Left colon (tissue), 2 donors: ENCODE measurements at regions not wholly inside any gene's neighbourhood (a gene's known extent, or its start where the extent isn't known, plus 50 kb on each side); places are given as distances from the start of the nearest gene placed in this dataset.
"Not testable (repeated sequence)": the region's sequence is repeated elsewhere in the genome, so short reads cannot be mapped to it uniquely, and the experiment has no call there.

ENCODE experiments used
- ATAC-seq: fragments of 200-7000 bp; cut with Tn5 transposase; one replicate; pipeline ENCODE4 v1.9.1; 2020; ENCODE audit warnings: mild to moderate bottlenecking, moderate library complexity
- DNase-seq, 2 donors: peaks; one replicate each; pipeline ENCODE4 v3.0.0-alpha.2; 2020
- intact Hi-C, 2 donors: fragments of 100-400 bp; cut with DNase I in 1 of 2; cut with micrococcal nuclease in 1 of 2; formaldehyde crosslinking; loops; one replicate each; pipeline versions ENCODE4 v1.11.2 to v1.14.0; 2022; cut with DNase I, micrococcal nuclease
- donor health status: DM: no; HTN: no; CAD: no.
- donor health status: DM: yes; HTN: yes; CAD: no.

DNA sequence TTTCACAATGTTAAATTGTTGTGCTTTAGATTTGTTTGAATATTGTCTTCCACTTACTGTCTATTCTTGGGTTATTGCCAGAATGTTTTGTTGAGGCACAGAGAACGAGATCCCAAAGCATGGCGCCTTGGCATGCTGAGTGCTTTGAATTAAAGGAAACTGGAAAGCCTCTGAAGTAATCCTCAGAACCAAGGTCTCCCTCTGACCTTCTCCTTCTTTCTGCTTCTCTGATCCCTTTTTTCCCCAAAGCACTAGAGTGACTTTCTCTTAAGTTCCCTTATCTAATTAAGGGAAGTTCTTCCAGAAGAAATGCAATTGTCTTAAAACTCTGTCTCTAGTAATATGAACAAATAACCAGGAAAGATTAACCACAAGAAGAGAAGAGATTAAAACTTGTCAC lies 214.7 kb downstream of the SPP2 start:
- ATAC-seq = no peak
- no peak for DNase-seq
- intact Hi-C loops = no loop called here

DNA sequence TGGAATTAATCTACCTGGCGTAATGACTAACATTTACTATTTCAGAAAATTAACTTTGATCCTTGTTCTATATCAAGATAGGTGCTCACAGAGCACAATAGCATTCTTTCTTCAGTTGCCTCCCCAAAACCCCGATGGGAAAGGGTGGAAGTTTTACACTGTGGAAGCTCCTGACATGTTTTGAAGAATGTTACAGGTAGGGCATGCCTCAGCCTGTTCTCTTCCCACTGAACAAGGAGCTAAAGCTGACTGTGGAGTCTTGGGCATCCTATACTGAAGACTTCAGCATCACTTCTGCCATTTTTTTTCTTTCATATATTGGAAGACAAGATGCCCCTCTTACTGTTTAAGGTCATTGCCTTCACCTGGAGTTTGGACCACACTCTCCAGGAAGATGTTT lies 211.2 kb downstream of the SPP2 start:
- intact Hi-C loops = no loop called here
- ATAC-seq = no peak
- no peak for DNase-seq

DNA sequence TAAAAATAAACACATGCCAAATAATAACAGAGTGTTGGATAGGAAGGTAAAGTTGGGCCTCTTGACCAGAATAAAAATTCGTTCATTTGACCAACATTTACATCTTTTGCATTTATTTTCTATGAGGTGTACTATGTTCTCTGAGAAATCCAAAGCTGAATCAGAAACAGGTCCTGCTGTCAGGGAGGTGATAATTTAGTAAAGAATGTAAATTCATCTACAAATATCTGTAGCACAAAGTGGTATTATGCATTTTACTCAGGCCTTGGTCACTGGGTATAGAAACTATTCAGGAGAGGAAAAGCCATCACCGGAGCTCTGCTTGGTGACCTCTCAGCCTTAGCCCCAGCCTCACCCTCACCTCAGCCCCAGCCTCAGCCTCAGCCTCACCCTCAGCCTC lies 208.9 kb downstream of the SPP2 start:
- no peak for DNase-seq
- no peak for ATAC-seq
- intact Hi-C loops = no loop called here

DNA sequence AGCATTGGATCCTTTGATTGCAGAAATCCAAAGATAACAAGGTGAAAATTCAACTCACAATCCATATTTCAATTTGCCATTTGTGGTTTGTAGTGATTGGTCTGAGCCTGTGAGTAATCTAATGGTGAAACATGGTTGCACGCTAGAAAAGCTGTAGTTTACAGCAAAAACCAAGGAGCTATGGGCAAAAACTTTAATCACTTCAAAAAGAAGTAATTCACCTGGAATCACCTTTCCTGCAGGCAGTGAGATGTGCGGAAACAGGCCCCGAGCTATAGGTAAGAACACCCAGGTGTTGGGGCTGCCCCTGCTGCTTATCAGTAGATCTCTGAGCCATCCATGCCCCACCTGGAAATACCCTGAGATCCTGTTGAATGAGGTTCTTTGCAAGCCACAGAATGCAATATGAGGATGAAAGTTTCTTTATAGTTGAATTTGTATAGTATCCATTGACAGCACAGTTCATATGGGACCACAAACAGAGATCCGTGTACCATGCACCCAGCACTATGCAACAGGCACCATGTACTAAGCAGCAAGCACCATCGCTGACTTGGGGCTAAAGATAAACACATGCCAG lies 208.2 kb downstream of the SPP2 start:
- peak; percentile 25 for ATAC-seq
- intact Hi-C loops = no loop called here
- no peak for DNase-seq

DNA sequence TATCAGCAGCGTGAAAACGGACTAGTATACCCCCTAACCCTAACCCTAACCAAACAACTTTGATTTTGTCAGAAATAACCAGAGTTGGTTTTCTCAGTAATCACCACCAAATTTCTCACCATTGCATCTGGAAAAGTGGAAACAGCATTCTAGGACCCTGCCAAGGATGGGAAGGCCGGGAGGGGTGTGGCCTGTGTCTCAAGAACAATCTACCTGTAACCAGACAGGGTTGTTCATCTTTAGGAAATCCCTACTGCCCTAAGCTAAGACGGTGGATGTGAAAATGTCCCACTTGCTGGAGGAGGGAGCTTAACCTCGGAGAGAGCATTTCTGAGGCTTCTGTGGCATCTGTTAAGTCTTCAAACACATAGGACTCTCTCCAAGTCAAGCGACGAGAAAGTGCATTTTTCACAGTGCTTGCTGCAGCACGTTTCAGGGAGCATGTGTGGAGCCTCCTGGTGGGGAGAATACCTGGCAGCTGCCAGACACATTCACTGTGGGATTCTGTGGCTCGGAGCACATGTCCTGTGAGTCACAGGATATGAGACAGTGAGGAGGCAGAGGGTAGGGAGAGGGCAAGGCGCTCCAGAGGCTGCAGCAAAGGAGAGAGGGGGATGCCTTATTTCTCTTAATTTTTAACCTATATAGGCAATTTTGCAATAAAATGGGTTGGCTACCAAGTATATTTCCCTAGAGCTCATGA lies 207.5 kb downstream of the SPP2 start:
- intact Hi-C loops = no loop called here
- ATAC-seq (peak; percentile 99), DNase-seq (peak in 1 of 2 donors; percentile 56)

DNA sequence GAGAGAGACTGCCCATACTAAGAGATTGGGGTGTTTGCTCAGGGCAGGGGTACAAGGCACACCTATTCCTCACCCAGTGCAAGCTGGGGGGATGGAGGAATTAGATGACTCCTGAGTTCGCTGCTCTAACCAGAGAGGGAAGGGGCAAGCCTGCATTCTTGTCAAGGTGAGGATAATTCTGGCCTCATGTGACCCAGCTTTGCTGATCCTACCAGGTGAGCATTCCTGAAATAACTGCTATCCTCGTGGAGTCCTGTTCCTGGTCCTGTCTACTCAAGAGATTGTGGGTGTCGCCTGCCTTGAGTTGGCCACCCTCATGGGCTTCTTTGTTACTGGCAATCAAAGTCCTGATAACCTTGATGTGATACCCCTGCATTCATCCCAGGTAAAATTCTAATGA lies 206.0 kb downstream of the SPP2 start:
- intact Hi-C loops = no loop called here
- no peak for ATAC-seq
- no peak for DNase-seq

DNA sequence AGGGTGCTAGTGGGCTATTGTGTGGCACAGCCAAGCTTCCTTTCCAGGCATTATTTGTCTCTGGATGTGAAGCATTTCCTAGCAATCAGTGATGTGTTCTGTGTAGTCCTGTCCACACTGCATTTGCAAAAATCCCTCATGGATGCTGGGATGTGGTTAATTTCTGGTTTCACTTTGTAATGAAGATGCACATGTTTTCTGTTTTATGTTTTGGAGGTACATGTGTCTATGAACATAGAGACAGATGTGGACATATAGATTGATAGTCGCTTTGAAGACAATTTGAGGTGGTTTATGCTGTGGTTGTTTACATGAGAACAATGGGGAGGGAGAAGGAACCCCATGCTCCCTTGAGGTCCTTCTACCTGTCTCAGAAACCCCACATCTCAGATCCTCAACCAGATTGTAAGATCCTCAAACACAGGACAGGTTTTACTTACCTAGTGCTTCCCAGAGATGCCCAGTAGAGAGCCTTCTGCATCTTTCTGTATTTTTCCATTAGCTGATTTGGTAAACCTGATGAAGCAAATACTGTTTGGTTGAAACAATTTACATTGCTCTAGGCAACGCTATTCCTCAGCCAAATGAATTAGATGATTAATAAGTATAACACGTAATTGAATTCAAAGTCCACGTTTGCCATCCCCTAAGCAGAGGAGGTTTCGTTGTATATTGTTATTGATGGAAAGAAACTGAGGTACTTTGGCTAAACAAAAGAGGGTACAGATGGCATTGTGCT lies 204.4 kb downstream of the SPP2 start:
- DNase-seq (no peak), ATAC-seq (no peak)
- intact Hi-C loops = no loop called here

DNA sequence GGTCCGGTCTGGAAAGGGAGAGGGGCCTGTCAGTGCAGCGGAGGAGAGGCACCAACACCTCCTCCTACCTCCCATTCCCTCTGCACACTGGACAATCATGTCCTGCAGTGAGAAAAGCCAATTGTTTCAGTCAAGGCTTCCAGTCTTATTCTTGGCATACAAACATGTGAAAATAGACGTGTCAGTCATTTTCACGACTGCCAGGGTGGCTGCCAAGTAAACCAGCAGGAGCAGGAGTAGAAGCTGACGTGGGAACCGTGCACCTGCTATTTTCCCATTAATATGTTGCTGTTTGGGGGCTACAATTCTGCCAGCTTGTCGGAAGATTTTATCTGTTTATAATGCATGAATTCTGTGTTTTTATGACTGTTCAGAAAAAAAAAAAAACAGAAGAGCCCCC lies 202.3 kb downstream of the SPP2 start:
- ATAC-seq (no peak), DNase-seq (no peak)
- intact Hi-C loops = no loop called here

DNA sequence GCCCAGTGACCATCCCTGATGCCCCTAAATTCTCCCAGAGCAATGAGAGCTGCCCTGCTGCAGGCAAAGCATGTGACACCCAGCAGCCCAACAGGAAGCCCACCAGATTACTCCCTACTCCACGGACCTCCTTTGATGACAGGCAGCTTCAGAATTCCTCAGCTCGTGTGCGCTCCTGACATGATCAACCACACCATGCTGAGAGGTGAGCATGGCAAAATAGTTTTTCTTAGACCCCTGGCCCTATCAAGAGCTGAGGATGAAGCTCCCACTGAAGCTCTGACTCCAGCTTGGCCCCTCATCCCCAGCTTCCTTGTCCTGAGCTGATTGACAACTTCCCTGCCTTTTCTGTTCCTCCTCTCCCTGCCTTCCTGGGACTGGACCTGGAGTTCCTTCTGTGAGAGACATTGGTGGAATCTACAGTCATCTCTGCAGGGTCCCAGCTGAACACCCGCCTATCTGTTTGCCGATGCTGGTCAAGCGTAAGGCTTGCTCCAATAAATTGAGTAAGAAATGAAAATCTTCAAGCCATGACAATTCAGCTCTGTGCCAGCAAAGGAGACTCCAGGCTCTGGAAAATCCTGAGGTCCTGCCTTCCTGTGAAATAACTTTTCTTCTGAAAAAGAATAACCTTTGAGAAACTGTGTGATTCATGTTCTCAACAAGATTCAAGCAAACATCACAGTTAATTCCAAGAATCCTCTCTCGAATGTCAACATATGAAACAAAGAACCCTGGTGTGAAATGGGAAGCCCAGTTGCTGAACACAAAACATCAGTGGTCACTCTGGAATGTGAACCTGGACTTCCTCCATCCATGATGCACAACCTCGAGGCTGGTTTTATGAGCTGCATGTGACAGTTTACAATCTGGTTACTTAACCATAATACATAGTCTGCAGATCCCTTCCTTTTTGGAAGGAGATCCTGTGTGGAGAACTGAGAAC lies 201.1 kb downstream of the SPP2 start:
- DNase-seq (peak in 1 of 2 donors; percentile 36), ATAC-seq (peak; percentile 94)
- intact Hi-C loops = no loop called here

DNA sequence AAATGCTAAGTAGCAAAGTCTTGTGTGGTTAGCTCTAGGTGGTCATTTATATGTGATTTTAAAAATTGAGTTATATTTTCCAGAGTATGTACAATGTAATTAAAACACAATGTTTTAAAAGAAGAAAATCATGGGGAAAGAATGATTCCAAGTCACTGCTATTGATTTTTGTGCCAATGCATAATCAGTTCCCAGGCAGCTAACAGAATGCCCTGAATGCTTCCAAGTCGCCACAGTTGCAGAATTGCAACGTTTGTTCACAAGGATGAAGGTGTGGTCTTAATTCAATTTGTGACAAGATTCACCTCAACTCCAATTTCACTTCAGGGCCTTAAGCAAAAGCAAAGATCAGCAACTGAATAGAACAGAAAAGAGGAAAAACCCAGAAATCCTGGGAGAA lies 200.4 kb downstream of the SPP2 start:
- ATAC-seq = no peak
- DNase-seq = no peak

DNA sequence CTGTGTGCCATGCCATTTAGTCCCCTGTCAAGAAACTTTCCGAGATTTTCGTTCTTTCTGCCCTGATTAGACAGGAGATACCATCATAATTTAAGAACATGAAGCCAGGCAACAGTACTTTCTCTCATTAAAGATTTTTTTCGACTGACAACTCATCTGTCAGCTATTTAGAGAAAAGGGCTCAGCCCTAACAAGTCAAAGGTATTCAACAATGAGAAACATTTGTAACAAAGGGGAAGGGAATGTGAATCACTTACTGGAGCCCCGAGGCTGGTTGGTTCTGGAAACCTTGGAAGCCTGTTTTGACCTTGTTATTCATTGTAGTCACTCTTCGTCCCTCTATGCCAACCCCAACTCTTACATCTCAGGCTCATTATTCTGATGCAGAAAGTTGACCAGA lies 199.4 kb downstream of the SPP2 start:
- DNase-seq = no peak
- intact Hi-C loops = no loop called here
- ATAC-seq = no peak

More for the DNA sequence above, 200.4 kb downstream of the SPP2 start:
- intact Hi-C loops = no loop called here

DNA sequence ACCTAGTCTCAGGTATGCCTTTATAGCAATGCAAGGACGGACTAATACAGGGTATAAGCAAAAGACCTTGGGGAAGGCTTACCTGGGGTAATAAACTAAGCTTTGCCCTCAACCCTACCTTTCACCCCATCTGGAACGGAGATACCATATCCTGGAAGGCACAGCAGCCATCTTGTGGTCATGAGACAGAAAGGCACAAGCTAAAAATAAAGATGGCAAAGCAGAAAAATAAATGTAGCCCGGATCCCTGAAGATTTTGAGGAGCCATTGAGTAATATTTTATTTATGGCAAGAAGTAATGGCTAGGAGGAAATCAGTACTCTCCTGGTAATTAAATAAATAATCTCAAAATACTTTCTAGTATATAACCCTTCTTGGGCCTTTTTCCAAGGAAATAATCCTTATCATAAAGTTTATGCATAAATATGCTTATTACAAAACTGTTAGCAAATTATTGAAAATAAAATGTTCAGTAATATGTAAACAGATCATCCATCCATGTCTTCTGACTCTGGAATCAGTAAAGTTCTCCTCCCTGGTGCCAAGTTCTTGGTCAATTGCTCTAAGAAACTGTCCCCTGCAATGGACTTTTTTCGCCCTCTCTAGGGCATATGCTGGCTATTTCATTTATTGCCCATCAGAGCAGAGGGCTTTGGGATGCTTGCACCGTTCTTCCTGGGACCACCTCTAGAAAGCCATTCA lies 198.7 kb downstream of the SPP2 start:
- intact Hi-C loops = no loop called here
- DNase-seq (no peak), ATAC-seq (no peak)

DNA sequence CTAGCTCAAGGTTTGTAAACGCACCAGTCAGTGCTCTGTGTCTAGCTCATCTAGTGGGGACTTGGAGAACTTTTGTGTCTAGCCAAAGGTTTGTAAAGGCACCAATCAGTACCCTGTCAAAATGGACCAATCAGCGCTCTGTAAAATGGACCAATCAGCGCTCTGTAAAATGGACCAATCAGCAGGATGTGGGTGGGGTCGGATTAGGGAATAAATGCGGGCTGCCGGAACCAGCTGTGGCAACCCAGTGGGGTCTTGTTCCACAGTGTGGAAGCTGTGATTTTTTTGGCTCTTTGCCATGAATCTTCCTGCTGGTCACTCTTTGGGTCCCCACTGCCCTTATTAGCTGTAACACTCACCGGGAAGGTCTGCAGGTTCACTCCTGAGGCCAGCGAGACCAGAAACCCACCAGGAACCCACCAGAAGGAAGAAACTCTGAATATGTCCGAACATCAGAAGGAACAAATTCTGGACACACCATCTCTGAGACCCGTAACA lies 197.8 kb downstream of the SPP2 start:
- intact Hi-C loops, DNase-seq, ATAC-seq: not testable (repeated sequence)

DNA sequence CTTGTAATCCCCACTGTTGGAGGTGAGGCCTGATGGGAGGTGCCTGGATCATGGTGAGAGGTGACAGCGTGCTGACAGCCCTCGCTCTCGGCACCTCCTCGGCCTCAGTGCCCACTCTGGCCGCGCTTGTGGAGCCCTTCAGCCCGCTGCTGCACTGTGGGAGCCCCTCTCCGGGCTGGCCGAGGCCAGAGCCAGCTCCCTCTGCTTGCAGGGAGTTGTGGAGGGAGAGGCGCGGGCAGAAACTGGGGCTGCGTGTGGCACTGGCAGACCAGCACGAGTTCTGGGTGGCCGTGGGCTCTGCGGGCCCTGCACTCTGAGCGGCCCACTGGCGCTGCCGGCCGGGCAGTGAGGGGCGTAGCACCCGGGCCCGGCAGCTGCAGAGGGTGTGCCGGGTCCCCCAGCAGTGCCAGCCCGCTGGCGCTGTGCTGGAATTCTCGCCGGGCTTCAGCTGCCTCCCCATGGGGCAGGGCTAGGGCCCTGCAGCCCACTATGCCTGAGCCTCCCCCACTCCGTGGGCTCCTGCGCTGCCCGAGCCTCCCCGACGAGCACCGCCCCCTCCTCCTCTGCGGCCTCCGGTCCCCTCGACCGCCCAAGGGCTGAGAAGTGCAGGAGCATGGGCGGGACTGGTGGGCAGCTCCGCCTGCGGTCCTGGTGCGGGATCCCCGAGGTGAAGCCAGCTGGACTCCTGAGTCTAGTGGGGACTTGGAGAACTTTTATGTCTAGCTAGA lies 197.1 kb downstream of the SPP2 start:
- ATAC-seq (no peak), DNase-seq (no peak)
- intact Hi-C loops = no loop called here

DNA sequence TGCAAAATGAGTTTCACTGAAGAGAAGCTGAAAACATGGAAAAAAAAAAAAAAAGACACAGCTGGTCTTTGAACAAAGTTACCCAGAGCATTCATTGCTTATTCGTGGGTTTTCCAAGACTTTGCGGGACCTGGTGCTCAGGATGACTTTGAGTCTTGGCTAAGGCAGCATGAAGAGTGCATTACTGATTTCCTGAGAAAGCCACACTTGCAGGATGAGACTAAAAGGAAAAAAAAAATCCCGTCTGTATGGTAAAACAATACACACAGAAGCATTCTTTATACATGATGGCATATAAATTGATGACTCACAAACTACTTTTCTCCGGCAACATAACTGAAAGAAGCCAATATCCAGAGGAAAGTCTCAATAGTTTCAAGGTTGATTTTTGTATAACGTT lies 195.4 kb downstream of the SPP2 start:
- no peak for DNase-seq
- intact Hi-C loops = no loop called here
- no peak for ATAC-seq

DNA sequence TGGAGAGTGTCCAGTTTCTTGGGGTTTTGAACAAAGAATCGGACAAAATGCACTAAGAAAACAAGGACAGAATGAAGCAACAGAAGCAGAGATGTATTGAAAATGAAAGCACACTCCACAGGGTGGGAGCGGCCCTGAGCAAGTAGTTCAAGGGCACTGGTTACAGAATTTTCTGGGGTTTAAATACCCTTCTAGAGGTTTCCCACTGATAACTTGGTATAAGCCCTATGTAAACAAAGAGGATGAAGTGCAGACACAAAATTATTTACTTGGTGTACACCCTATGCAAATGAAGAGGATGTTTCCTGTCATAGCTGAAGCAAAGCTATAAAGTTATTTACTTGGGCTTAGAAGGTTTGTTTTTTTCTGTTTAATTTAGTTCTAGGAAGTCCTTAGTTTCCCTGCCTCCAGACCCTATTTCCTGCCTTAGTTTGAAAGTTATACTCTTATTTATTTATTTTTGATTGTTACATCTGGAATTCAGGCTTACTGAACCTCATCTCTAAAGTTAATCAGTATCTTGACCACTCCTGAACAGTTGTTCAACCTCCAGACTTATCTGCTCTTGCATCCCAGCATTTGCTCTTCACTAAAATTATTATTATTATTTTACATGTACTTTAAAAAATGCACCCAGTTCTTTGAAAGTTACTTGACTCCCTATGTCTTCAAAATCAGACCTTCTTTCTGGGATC lies 193.5 kb downstream of the SPP2 start:
- no peak for ATAC-seq
- no peak for DNase-seq
- intact Hi-C loops = no loop called here

DNA sequence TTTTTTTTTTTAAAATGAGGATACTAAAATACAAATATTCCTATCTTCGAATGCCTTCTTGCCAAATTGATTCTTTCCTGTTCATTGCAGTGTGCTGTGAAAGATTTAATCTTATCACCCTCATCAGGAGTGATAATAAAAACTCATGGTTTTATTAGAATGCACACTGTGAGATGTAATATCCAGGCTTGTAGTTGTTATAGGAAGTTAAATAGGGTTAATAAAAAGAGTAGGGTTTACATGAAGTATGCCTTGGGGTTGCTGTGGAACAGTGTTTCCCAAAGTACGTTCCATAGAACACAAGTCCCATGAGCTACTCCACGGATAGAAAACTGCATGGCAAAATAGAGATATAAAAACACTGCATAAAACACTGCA lies 191.9 kb downstream of the SPP2 start:
- ATAC-seq (no peak), DNase-seq (no peak)
- intact Hi-C loops = no loop called here
